ENCODE measurements at regions not wholly inside any gene's neighbourhood (a gene's known extent, or its start where the extent isn't known, plus 50 kb on each side); places are given as distances from the start of the nearest gene placed in this dataset.

DNA sequence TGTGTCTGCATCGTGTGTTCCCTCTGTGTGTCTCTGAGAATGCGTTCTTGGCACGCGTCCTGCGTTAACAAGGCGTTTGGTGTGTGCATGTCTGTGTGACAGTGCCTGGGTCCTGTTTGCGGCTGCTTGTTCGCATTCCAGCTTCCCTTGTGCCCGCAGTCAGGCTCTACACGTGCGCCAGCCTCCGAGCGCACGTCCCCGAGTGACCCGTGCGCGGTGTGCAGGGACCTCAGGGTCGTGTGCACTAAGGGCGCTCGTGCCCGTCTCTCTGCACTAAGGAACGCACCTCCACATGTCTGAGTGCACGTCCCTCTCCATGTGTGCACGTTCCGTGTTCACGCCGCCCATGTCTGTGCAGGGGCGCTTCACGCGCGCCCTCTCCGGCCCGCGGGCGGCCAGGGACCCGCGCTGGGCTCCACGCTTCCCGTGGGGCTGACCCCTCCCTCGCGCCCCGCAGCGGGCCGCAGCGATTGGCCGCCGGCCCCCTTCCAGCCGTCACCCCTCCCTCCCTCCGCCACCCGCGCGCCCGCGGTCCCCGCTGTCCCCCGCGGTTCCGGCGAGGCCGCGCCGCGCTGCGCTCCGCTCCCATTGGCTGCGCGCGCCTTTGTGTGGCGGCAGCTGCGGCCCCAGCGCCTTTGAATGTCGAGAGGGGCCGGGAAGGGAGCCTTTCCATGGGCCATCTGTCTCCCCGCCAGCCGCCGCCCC lies 229.4 kb downstream of the HAUS1 start:
- H3K36me3 ChIP-seq (ENCODE audit: control insufficient read depth, insufficient read depth, low read length), result no peaks in the 10 kb centered on the region
- DNase-seq (ENCODE audit: low read depth), result no peak
- H3K4me3 ChIP-seq (ENCODE audit: low read depth, low read length), result peak overlapping the region; percentile 51
- TF ChIP-seq, protein P1, sequence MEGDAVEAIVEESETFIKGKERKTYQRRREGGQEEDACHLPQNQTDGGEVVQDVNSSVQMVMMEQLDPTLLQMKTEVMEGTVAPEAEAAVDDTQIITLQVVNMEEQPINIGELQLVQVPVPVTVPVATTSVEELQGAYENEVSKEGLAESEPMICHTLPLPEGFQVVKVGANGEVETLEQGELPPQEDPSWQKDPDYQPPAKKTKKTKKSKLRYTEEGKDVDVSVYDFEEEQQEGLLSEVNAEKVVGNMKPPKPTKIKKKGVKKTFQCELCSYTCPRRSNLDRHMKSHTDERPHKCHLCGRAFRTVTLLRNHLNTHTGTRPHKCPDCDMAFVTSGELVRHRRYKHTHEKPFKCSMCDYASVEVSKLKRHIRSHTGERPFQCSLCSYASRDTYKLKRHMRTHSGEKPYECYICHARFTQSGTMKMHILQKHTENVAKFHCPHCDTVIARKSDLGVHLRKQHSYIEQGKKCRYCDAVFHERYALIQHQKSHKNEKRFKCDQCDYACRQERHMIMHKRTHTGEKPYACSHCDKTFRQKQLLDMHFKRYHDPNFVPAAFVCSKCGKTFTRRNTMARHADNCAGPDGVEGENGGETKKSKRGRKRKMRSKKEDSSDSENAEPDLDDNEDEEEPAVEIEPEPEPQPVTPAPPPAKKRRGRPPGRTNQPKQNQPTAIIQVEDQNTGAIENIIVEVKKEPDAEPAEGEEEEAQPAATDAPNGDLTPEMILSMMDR (IDR thresholded peaks at IDR 0.05; ENCODE audit: insufficient read depth, low read length, poor library complexity, severe bottlenecking), result no peak
- H3K27me3 ChIP-seq (ENCODE audit: control insufficient read depth, insufficient read depth, low read length), result peaks cover 28% of the 10 kb centered on the region

DNA sequence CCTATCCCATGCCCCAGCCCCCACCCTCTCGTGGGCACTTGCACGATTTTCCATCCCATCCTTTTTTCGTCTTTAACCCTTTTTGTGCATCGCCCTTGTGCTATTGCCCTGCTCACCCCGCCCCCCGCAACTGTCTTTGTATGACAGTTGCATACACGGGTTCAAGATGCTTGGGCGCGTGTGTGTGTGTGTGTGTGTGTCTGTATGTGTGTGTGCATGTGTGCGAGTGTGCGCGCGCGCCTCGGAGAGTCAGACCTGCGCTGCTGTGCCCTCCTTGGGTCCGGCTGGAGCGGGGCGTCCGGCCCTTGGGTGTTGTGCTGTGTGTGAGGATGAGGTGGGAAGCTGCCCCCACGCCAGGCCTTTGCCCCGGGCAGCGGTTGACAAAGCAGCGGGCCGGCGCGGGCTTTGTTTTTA lies 230.7 kb downstream of the HAUS1 start:
- no peaks in the 10 kb centered on the region for H3K36me3 ChIP-seq (ENCODE audit: control insufficient read depth, insufficient read depth, low read length)
- TF ChIP-seq, protein P1 (IDR thresholded peaks at IDR 0.05; ENCODE audit: insufficient read depth, low read length, poor library complexity, severe bottlenecking), result no peak
- H3K27me3 ChIP-seq (ENCODE audit: control insufficient read depth, insufficient read depth, low read length), result peaks cover 28% of the 10 kb centered on the region
- DNase-seq (ENCODE audit: low read depth), result no peak
- peak overlapping the region; percentile 51 for H3K4me3 ChIP-seq (ENCODE audit: low read depth, low read length)

DNA sequence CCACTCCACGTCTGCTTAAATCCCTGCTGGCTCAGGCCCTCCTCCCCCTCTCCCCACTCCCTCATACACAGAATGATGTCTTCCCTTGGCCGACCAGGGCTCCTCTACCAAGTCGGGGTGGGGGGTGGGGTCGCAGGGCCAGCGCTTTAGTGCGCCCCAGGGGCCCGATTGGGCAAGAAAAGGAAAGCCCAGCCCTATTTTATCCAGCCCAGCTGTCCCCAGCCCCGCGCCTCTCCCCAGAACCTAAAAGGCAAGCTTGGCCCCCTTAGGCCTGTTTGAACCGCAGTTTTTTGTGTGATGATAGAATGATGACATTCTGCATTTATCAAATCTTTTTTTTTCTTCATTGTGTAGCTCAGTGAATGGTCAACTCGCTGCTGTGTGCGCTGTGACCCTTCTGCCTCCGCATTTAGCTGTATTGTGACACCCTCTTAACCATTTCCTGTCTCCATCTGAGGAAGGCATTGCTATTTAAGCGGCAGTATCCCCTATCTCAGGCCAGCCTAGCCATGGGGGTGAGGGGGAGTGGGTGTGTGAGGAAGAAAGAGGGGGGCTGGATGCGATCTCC lies 231.4 kb downstream of the HAUS1 start:
- H3K27me3 ChIP-seq (ENCODE audit: control insufficient read depth, insufficient read depth, low read length), result peaks cover 28% of the 10 kb centered on the region
- DNase-seq (ENCODE audit: low read depth), result no peak

DNA sequence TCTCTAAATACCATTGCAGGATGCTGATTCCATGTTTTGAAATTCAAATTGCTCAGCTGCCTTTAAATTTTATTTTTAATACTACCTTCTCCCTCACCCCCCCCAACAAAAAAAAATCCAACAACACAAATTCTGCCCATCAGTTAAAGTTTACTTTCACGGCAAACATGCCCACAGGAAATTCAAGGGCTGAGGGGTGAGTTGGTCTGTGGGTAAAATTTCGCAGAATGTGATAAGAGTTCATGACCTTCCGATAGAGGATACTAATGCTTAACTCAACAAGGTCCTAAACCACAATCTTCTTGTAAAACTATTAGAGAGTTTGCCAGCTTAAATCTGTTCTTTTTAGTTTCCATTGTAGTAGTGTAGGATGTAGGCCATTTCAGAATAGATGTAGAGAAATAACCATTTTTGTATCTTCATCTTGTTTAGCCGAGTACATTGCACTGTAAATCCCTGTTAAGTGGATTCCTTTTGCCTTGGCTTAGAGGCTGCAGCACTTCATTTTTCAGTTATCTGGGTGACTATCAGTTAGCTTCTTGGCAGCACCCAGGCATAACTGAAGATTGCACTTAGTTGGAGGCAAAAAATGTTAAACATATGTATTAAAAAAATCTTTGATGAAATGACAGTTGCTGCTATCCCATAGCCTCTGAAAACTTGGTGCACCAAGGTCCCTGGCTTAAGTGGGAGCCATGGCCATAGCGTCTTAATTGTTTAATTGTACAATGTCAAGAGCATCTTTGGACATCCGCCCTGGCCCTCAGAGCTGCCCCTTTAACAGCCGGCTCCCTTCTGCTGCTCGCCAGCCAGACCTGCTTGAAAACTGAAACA lies 232.3 kb downstream of the HAUS1 start:
- DNase-seq (ENCODE audit: low read depth), result no peak
- Histone ChIP-seq H3K36me3 (ENCODE audit: control insufficient read depth, insufficient read depth, low read length) (no peaks in the 10 kb centered on the region), H3K4me3 (ENCODE audit: low read depth, low read length) (no peak overlapping the region), H3K27me3 (ENCODE audit: control insufficient read depth, insufficient read depth, low read length) (peaks cover 28% of the 10 kb centered on the region)
- TF ChIP-seq, protein P1 (IDR thresholded peaks at IDR 0.05; ENCODE audit: insufficient read depth, low read length, poor library complexity, severe bottlenecking), result no peak

More for the DNA sequence above, 231.4 kb downstream of the HAUS1 start:
- TF ChIP-seq, protein P1 (IDR thresholded peaks at IDR 0.05; ENCODE audit: insufficient read depth, low read length, poor library complexity, severe bottlenecking), result no peak
- Histone ChIP-seq H3K4me3 (ENCODE audit: low read depth, low read length) (peak overlapping the region; percentile 51), H3K36me3 (ENCODE audit: control insufficient read depth, insufficient read depth, low read length) (no peaks in the 10 kb centered on the region)

DNA sequence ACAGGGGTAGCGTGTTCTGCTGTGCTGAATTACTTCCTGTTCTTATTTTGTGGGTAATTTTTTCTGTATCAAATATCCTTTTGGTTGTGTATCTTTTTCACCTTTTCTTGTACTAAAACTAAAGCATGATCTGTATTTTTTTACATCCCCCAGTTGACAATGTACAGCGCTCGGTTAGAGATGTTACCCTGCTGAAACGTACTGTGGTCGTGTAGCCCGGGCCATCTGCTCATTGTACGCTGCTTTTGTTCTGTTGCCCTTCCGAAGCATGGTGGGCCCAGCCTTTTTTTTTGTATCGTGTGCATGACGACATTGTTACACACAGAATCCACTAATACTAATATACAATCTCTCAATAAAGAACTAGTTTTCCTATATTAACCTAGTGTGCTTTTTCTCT lies 233.1 kb downstream of the HAUS1 start:
- Histone ChIP-seq H3K27me3 (ENCODE audit: control insufficient read depth, insufficient read depth, low read length) (peaks cover 26% of the 10 kb centered on the region), H3K36me3 (ENCODE audit: control insufficient read depth, insufficient read depth, low read length) (no peaks in the 10 kb centered on the region), H3K4me3 (ENCODE audit: low read depth, low read length) (no peak overlapping the region)
- TF ChIP-seq, protein P1 (IDR thresholded peaks at IDR 0.05; ENCODE audit: insufficient read depth, low read length, poor library complexity, severe bottlenecking), result no peak
- DNase-seq (ENCODE audit: low read depth), result no peak
